Myocyte (in vitro differentiated cells): ENCODE measurements at regions not wholly inside any gene's neighbourhood (a gene's known extent, or its start where the extent isn't known, plus 50 kb on each side); places are given as distances from the start of the nearest gene placed in this dataset.
"Not testable (repeated sequence)": the region's sequence is repeated elsewhere in the genome, so short reads cannot be mapped to it uniquely, and the experiment has no call there.

Experiments used
- DNase-seq: peaks from one replicate; pipeline ENCODE4 v3.0.0-alpha.2; 2012; ENCODE audit warnings: low read depth

- DNase-seq: no peak
Measured at GRCh38 chr6:51299621-51300380, 481.1 kb downstream of the TFAP2B start.

GRCh38 chr6:51300510-51300909, 481.8 kb downstream of the TFAP2B start:
- DNase-seq: no peak

- no peak for DNase-seq
Measured at GRCh38 chr6:51301962-51302361, 483.3 kb downstream of the TFAP2B start.

DNA sequence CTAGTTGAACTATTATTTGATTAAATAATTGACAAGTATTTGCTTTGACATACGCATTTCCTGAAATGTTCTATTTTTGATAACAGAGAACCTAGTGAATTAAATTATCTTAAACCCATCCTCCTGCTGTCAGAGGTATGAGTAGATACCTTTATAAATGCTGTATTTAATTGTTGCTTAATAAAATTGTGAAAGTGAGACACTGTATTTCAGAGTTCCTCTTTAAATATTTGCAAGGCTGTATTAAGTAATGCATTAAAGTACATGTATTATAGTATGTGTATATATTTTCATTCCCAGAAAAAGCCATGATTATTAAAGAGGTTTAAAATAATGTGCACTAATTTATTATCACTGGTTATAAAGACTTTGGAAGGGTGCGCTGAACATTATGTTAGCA, 483.8 kb downstream of the TFAP2B start:
- no peak for DNase-seq

GRCh38 chr6:51303338-51303737, 484.7 kb downstream of the TFAP2B start:
- DNase-seq: no peak

DNA sequence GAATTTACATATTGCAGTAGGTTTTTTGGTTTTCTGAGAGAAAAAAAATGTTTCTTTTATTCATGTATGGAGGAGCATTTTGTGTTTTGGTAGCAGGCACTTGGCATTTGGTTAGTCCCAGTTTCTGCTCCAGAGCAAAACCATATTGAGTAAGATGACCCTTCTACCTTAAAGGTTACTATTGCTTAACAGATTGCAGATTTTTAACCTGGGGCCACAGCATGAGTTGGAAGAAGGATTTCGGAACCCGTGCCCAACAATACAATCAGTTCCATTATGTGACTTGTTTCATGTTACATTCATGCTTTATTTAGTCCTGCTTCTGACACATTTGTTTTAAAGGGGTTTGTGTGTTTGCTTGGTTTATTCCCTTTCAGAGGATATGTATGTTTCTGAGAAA, 496.3 kb downstream of the TFAP2B start:
- DNase-seq: no peak

GRCh38 chr6:51318674-51319073, 500.0 kb downstream of the TFAP2B start:
- DNase-seq: no peak

- DNase-seq: not testable (repeated sequence)
Measured at GRCh38 chr6:51321477-51321876, 502.8 kb downstream of the TFAP2B start.

DNA sequence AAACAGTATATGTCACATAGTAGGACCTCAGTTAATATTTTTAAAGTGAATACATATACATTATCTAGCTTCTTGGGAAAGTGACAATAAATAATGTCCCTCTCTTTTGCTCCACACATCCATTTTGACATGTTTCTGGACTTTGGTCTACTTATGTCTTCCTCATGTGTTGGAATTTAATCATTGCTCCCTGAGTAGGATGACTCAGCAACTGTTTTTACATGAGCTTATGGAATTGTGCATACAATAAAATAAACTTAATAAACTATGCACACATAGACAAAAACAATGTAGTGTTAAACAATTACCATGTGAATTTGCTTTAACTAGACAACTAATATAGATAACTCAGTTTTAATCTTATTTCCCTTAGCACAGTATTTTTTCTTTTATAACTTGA, 503.8 kb downstream of the TFAP2B start:
- no peak for DNase-seq

DNA sequence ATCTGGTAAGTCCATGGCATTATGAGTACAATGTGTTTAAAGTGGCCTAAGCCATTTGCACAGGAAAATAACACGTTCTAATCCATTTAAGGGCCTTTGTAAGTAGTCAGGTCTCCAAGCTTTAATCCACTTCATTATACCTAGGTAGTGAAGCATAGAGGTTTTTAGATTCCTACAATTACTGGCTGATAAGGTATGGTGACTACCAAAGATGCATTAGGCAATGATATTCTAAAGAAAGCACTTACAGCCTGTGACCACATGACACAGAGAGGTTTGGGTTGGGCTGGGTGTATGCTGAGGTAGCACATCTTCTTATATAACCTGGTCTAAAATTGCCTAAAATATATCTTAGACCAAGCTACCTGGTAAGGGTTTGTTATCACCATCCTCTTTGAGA, 504.4 kb downstream of the TFAP2B start:
- DNase-seq: no peak

- no peak for DNase-seq
Measured at GRCh38 chr6:51330971-51331370, 512.3 kb downstream of the TFAP2B start.

DNA sequence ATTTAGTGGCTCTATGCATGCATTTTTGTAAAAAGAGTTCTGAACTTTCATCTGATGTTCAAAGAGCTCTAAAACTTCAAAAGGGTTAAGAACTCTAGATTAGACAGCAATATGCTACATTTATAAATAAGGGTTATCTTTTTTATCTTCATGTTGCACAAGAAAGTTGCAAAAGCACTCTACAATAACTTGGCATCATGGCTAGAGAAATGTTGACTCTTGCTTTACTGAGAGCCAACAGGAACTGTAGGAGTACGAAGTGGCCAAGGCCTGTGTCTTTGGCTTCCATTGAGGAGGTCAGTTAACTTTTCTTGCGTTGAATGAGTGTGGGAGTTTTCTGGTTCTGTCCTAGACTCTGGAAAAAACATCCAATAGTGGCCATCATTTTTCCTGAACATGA, 516.9 kb downstream of the TFAP2B start:
- no peak for DNase-seq

DNA sequence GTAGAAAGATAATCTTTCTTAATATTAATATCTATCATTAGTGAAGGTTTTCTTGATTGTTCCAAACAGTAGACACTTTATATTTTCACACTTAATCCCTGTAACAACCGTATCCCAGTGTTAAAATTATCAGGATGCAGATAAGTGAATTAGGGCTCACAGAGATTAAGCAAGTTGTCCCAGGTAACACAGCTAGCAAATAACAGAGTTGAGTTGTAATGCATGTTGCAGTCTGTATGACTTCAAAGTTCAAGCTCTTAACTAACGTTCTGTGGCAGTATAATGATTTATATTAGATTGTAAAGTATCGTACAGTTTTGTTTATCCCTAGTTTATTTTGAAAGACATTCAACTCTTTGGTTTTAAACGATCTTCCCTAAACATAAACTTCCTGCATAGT, 517.5 kb downstream of the TFAP2B start:
- no peak for DNase-seq

DNA sequence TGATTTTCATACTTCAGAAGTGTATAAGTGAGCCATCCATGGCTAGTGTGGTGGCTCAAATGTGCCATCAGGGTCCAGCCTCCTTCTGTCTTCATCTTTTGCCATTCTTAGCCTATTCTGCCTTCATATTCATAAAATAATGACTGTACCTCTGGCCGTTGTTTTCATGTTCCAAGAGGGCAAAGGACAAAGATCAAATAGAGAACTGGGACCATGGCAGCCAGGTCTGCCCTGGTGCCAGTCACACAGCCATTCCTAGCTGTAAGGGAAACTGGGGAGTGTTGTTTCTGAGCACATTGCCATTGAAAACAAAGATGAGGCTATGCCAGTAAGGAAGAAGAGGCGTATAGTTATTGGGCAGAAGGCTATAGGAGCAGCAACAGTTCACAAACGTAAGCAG, 518.6 kb downstream of the TFAP2B start:
- DNase-seq: no peak

DNA sequence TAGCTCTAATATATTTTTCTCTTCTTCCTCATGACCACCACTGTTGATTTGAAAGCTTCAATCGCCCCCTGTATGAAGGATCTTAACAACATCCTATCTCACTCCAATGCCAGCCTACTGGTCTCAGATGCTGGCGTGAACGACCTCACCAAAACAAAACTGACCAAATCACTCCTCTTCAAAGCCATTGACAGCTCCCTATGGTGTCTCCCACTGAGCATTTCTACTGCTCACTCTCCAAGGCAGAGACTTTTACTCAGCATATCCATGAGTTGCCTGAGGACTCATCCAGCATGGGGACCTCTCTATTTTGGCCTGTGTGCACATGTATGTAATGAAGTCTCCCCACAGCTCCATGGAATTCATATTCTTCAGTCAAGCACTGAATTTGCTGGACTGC, 520.4 kb downstream of the TFAP2B start:
- DNase-seq: no peak

DNA sequence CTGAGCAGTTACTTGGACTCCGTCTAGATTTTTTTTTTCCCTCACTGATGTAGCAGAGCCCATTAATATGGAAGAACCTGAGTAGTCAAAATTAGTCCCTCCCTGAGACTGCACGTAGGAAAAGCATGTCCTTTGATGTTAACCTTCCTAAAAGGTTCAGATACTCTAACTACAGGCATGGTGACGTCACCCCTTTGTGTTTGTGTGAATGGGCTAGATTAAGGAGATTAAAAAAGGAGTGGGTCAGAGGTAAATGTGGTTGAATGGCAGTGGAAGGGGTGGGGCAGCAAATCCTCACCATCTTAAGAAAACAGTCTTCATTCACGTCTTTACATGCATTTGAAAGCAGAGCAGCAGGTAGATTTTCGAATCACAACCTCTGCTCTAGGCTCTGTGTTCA, 521.1 kb downstream of the TFAP2B start:
- no peak for DNase-seq

DNA sequence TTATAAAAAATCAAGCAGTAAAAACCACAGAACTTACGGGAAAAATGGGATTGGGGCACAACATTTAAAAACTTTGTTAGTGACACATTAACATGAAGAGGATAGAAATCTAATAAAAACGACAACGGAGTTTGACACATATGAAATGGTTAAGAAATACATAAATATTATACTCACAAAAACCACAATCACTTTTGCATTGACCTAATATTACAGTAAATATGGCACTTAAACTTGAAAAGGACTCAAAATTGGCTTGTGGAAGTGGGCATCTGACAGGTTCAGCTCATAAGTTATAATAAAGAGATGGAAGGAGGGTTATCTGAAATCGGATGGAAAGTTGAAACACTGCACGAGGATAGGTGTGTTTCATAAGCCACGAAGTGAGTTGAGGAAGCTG, 523.7 kb downstream of the TFAP2B start:
- no peak for DNase-seq

DNA sequence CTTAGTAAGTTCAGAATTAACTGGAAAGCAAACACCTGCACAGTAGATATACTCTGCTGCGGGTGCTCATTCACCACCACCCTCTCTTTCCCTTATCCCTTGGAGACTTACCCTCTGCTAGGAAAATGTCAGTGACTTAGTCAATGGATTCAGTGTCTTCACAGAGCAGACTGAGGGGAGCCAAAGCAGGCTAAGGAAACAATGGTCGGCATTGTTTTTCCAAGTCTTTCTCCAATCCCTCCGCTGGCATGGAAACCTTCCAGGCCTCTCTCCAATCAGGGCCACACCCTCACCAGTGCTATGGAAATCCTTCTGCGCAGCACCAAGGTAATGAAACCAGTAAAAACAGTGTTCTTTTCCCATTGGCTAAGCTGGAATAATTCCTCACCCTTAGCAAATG, 531.2 kb downstream of the TFAP2B start:
- DNase-seq: no peak

DNA sequence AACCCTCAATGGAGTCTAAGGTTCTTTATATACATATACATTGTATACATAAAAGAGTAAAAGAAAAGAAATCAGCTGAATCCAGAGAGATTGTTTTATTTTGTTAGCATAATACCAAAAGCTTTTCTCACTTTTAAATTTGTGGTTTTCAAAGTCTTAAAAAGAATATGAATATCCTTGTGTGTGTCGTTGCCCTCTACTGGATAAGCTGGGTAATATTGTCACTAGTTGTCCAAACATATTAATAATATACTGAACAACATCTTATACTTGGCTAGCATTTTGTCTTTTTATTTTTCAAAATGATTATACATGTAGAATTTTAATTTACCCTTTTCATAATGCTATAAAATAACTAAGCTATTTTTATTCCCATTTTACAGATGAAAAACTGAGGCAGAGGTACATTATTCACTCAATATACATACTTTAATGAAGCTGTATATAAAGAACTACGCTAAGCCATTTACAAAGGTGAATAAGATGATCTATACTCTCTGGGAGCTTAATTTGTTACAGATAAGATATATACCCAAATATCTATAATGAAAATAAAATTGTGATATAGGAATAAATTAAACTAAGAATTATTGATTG, 531.7 kb downstream of the TFAP2B start:
- DNase-seq: no peak

DNA sequence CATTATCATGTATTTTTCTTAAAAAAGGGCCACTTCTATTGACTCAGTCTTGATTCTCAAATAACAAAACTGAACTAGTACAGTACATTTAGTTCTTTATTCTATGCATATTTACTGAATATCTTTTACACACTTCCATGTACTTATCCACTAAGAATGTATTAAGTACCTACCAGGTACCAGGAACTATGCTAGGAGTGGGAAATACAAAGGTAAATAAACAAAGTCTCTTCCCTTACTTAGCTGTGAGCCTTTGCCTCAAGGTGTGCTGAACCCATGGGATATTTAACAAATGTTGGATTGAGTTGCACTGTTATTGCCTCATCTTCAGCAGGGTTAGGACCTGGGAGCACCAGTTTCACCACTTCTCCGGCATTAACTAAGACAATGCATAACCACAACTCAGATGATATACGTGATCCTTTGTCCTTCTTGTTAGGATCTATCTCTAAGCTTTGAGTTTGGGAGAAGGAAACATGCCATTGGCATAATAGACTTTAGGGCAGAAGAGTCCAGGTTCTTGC, 533.9 kb downstream of the TFAP2B start:
- no peak for DNase-seq

GRCh38 chr6:51360287-51360686, 541.6 kb downstream of the TFAP2B start:
- no peak for DNase-seq

GRCh38 chr6:51365566-51365965, 546.9 kb downstream of the TFAP2B start:
- DNase-seq: no peak

DNA sequence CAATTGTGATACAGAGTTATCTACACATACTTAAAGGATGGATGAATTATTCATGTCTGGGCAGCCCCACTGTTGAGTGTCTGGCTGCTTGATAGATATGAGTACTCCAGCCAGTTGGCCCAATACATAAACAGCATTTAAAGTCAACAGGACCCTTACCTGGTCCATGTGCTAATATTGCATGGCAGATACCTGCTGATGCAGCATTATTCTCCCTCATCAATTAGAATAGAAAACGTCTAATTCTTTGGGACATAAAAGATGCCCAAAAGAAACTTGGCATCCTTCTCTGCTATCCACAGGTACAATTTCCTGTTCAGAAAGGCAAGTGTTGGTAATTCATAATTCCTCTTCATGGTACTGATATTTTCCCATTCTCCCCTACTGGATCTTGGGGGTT, 550.8 kb downstream of the TFAP2B start:
- no peak for DNase-seq
